ENCODE measurements at regions not wholly inside any gene's neighbourhood (a gene's known extent, or its start where the extent isn't known, plus 50 kb on each side); places are given as distances from the start of the nearest gene placed in this dataset.

- H3K27ac ChIP-seq (ENCODE audit: extremely low read depth, low read depth, low read length), result no peak overlapping the region
- no peaks in the 10 kb centered on the region for H4K20me1 ChIP-seq (replicated peaks; ENCODE audit: control insufficient read depth, insufficient read depth, low read length)
- H2AFZ ChIP-seq (ENCODE audit: low read depth, low read length), result no peak overlapping the region
- intact Hi-C loops (cut with micrococcal nuclease) (no loop called here), in situ Hi-C loops (cut with MboI) (no loop called here)
- DNase-seq (ENCODE audit: extremely low read depth in 1 of 4, low spot score in 3 of 4), result no peak
- no peaks in the 10 kb centered on the region for H3K4me1 ChIP-seq (replicated peaks in 1 of 2; ENCODE audit: control insufficient read depth in 2 of 2, insufficient read depth in 2 of 2, low read length in 2 of 2)
- CTCF ChIA-PET (ENCODE audit: low intra/inter-chr PET ratio), result no interaction called here
- no peak for FAIRE-seq
- peaks cover 0 to 11% of the 10 kb centered on the region in 2 experiments; a peak in 2 of 5 replicates for H3K27me3 ChIP-seq (ENCODE audit: control insufficient read depth in 2 of 2, insufficient read depth in 2 of 2, low read length in 2 of 2)
- no peaks in the 10 kb centered on the region for H3K9me1 ChIP-seq (ENCODE audit: control insufficient read depth, insufficient read depth, low read length)
- no peaks in the 10 kb centered on the region for H3K79me2 ChIP-seq (ENCODE audit: control insufficient read depth, insufficient read depth, low read length)
- 2% methylated on average over 8 of the region's 8 CpGs for WGBS (ENCODE audit: insufficient coverage, low coverage, missing lambda C conversion rate)
- no peak overlapping the region for H3K4me2 ChIP-seq (ENCODE audit: insufficient read depth, low read length)
- POLR2A ChIA-PET, result no interaction called here
- H3K9me3 ChIP-seq (replicated peaks; ENCODE audit: control insufficient read depth, insufficient read depth, low read depth, low read length), result no peaks in the 10 kb centered on the region
- H3K9ac ChIP-seq (ENCODE audit: insufficient read depth in 1 of 2, low read depth in 2 of 2, low read length in 2 of 2), result no peak overlapping the region
- ATAC-seq, result no peak
- no peaks in the 10 kb centered on the region for H3K36me3 ChIP-seq (ENCODE audit: control insufficient read depth, insufficient read depth, low read length)
- no TSS peak for BruUV-seq (replicated peaks)
- H3K4me3 ChIP-seq, result no peak overlapping the region
- TF ChIP-seq SNIP1 (IDR thresholded peaks at IDR 0.05; ENCODE audit: low read depth) (no peak), GATAD2B (IDR thresholded peaks at IDR 0.05; ENCODE audit: borderline replicate concordance) (no peak), FOXO4 (CRISPR knock-in tag; IDR thresholded peaks at IDR 0.05) (no peak), SMAD4 (CRISPR knock-in tag; conservative IDR thresholded peaks at IDR 0.05) (no peak), GTF2A2 (tag; IDR thresholded peaks at IDR 0.05) (no peak), KLF1 (tag; IDR thresholded peaks at IDR 0.05) (no peak), PREB (CRISPR knock-in tag; IDR thresholded peaks at IDR 0.05) (no peak), RB1 (IDR thresholded peaks at IDR 0.05; ENCODE audit: low read depth) (no peak), TARDBP (IDR thresholded peaks at IDR 0.05) (no peak), NFE2L1 (tag; IDR thresholded peaks at IDR 0.05; ENCODE audit: borderline replicate concordance, low read depth) (no peak), ZNF407 (IDR thresholded peaks at IDR 0.05; ENCODE audit: low read depth) (no peak), MTF1 (CRISPR knock-in tag; IDR thresholded peaks at IDR 0.05; ENCODE audit: borderline replicate concordance) (no peak)
Observed at GRCh38 chr5:82748688-82749460, 328.3 kb downstream of the TMEM167A start.
